Parathyroid adenoma (tissue), 2 donors: ENCODE measurements at regions not wholly inside any gene's neighbourhood (a gene's known extent, or its start where the extent isn't known, plus 50 kb on each side); places are given as distances from the start of the nearest gene placed in this dataset.

Experiments
- H2AFZ ChIP-seq: fragments of 300-600 bp; sonication (generic); one replicate; pipeline ENCODE4 v1.7.0; 2017; ENCODE audit warnings: antibody characterized with exemption, mild to moderate bottlenecking
- H3K27ac ChIP-seq: fragments of 300-600 bp; sonication (generic); one replicate; pipeline ENCODE4 v1.7.0; 2017
- H3K27me3 ChIP-seq: fragments of 300-600 bp; sonication (generic); one replicate; pipeline ENCODE4 v1.7.0; 2017; ENCODE audit warnings: low read length; ENCODE audit not compliant: control insufficient read depth, insufficient read depth
- H3K36me3 ChIP-seq: fragments of 300-600 bp; sonication (generic); one replicate; pipeline ENCODE4 v1.7.0; 2017; ENCODE audit warnings: low read length; ENCODE audit not compliant: control insufficient read depth, insufficient read depth
- H3K4me1 ChIP-seq: fragments of 300-600 bp; sonication (generic); one replicate; pipeline ENCODE4 v1.7.0; 2017; ENCODE audit warnings: control low read depth
- H3K4me2 ChIP-seq: fragments of 300-600 bp; sonication (generic); one replicate; pipeline ENCODE4 v1.7.0; 2017; ENCODE audit warnings: low read length
- H3K4me3 ChIP-seq: fragments of 300-600 bp; sonication (generic); one replicate; pipeline ENCODE4 v1.7.0; 2017; ENCODE audit warnings: low read depth, low read length
- H3K79me2 ChIP-seq: fragments of 300-600 bp; sonication (generic); one replicate; pipeline ENCODE4 v1.7.0; 2017; ENCODE audit warnings: control low read depth
- H3K9ac ChIP-seq: fragments of 300-600 bp; sonication (generic); one replicate; pipeline ENCODE4 v1.7.0; 2017; ENCODE audit warnings: mild to moderate bottlenecking
- H3K9me3 ChIP-seq: fragments of 300-600 bp; sonication (generic); one replicate; pipeline ENCODE4 v1.7.0; 2017; ENCODE audit warnings: low read length; ENCODE audit not compliant: control insufficient read depth
- TF ChIP-seq, protein P1 (sequence below): fragments of 300-600 bp; sonication (generic); IDR thresholded peaks from one replicate; pipeline ENCODE4 v1.7.0; 2017; ENCODE audit warnings: antibody characterized with exemption, mild to moderate bottlenecking
- donor health status: primary hyperparathyroidism.

DNA sequence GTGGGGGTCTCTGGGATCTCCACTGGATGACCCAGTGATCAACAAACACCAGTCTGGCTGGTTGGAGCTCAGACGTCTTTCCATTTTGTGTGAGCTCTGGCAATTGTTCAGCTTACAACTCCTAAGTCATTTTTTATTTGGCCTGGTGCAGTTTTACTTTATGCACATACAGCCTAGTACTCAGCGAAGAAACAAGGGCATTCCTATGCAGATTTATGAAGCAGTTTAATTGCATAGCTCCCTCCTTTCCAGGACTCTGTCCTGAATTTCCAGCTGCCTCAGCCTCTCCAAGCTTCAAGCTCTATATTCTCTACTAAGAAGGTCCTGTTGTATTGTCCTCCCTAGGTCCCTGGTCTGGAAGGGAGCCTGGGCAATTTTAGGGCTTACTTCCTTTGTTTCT, 145.6 kb upstream of the GALNT17 start:
- TF ChIP-seq, protein P1, sequence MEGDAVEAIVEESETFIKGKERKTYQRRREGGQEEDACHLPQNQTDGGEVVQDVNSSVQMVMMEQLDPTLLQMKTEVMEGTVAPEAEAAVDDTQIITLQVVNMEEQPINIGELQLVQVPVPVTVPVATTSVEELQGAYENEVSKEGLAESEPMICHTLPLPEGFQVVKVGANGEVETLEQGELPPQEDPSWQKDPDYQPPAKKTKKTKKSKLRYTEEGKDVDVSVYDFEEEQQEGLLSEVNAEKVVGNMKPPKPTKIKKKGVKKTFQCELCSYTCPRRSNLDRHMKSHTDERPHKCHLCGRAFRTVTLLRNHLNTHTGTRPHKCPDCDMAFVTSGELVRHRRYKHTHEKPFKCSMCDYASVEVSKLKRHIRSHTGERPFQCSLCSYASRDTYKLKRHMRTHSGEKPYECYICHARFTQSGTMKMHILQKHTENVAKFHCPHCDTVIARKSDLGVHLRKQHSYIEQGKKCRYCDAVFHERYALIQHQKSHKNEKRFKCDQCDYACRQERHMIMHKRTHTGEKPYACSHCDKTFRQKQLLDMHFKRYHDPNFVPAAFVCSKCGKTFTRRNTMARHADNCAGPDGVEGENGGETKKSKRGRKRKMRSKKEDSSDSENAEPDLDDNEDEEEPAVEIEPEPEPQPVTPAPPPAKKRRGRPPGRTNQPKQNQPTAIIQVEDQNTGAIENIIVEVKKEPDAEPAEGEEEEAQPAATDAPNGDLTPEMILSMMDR: no peak
- H3K9me3 ChIP-seq: no peaks in the 10 kb centered on the region
- no peak overlapping the region for H2AFZ ChIP-seq
- H3K9ac ChIP-seq: no peak overlapping the region
- H3K4me2 ChIP-seq: no peak overlapping the region
- H3K36me3 ChIP-seq: no peaks in the 10 kb centered on the region
- no peaks in the 10 kb centered on the region for H3K27me3 ChIP-seq
- H3K79me2 ChIP-seq: no peaks in the 10 kb centered on the region
- H3K27ac ChIP-seq: no peak overlapping the region
- H3K4me3 ChIP-seq: no peak overlapping the region
- H3K4me1 ChIP-seq: no peaks in the 10 kb centered on the region

DNA sequence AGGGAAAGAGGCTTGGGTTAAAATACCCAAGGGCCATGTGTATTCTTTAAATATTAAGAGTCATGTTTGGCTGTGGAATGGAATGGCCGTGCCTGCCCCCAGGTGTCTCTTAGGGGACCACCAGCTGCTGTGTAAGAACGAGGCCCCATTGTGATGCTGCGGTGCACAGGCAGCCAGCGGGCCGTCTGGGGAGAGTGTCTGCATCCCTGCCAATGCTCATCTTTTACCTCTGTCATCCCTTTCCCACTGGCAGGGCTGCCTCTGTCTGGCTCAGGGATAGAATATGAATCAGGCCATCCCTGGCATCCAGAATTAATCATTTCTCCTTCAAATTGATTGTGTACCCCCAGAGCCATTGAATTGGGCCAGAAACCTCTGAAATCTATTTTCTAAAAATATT, 137.8 kb upstream of the GALNT17 start:
- Histone ChIP-seq H3K4me1 (no peaks in the 10 kb centered on the region), H3K79me2 (no peaks in the 10 kb centered on the region), H3K9ac (no peak overlapping the region), H3K27me3 (no peaks in the 10 kb centered on the region), H2AFZ (no peak overlapping the region), H3K4me2 (no peak overlapping the region), H3K4me3 (no peak overlapping the region), H3K27ac (no peak overlapping the region), H3K36me3 (no peaks in the 10 kb centered on the region), H3K9me3 (no peaks in the 10 kb centered on the region)
- TF ChIP-seq, protein P1: no peak

DNA sequence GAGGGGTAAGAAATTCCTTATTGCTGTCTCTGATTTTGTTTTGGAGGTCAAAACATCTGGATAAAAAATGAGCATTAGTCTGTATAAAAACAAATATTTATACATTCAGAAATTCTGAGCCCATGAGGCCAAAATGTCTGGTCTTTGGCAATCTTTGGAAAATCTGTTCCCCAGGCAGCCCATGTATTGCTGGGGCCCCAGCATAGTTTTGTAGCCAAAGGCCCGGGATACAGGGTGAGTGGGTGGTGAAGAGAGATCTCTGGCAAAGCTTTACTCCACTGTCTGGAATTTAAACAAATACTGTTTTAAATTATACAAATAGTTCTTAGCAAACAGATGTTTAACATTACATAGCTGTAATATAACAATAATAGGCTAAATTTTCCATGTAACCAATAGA, 134.7 kb upstream of the GALNT17 start:
- Histone ChIP-seq H3K27me3 (no peaks in the 10 kb centered on the region), H3K9ac (no peak overlapping the region), H3K9me3 (no peaks in the 10 kb centered on the region), H3K79me2 (no peaks in the 10 kb centered on the region), H3K27ac (no peak overlapping the region), H3K4me1 (no peaks in the 10 kb centered on the region), H3K4me2 (no peak overlapping the region), H2AFZ (no peak overlapping the region), H3K4me3 (no peak overlapping the region), H3K36me3 (no peaks in the 10 kb centered on the region)
- TF ChIP-seq, protein P1: no peak

DNA sequence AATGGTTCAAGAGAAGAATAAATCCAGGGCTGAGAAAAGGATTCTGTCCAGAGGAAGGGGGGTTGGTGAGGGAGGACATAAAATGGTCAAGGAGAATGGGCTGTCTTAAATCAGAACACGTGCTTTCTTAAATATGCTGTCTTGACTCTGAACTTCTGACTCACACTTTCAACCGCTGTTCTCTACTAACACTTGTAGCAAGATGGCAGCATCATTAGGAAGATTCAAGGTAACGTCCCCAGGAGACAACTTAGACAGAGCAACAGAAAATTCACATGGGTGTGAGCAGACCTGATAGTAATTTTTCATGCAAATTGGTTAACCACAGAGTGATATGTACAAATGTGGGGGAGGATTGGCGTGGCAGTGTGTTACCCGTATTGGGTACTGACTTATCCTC, 126.8 kb upstream of the GALNT17 start:
- no peaks in the 10 kb centered on the region for H3K9me3 ChIP-seq
- TF ChIP-seq, protein P1: no peak
- H3K27me3 ChIP-seq: no peaks in the 10 kb centered on the region

DNA sequence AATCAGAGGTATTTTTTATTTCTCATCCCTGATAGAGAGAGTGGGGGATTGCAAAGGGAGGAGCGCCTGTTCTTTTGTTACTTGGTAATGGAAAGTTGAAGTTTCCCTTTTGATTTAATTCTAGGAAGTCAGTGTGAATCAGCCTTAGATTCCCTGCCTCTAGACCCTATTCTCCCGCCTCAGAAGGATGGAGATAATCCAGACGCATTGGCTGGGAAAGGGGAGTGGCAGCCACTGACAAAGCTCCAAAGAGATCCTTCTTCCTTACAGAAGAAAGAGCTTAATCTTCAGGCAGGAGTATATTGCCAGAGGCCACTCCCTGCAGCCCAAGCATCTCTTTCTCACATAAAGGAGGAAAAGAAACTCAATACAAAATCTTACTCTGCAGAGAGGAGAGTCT, 122.3 kb upstream of the GALNT17 start:
- H3K27ac ChIP-seq: no peak overlapping the region
- no peaks in the 10 kb centered on the region for H3K9me3 ChIP-seq
- TF ChIP-seq, protein P1: no peak
- no peak overlapping the region for H3K9ac ChIP-seq
- no peaks in the 10 kb centered on the region for H3K4me1 ChIP-seq
- H3K4me3 ChIP-seq: no peak overlapping the region
- H3K27me3 ChIP-seq: no peaks in the 10 kb centered on the region
- no peaks in the 10 kb centered on the region for H3K79me2 ChIP-seq
- no peak overlapping the region for H3K4me2 ChIP-seq
- no peaks in the 10 kb centered on the region for H3K36me3 ChIP-seq
- no peak overlapping the region for H2AFZ ChIP-seq

More for the DNA sequence above, 126.8 kb upstream of the GALNT17 start:
- Histone ChIP-seq H3K79me2 (no peaks in the 10 kb centered on the region), H3K4me3 (no peak overlapping the region), H3K4me1 (no peaks in the 10 kb centered on the region), H3K27ac (no peak overlapping the region), H3K36me3 (no peaks in the 10 kb centered on the region), H3K4me2 (no peak overlapping the region), H2AFZ (no peak overlapping the region), H3K9ac (no peak overlapping the region)
